ENCODE measurements at regions not wholly inside any gene's neighbourhood (a gene's known extent, or its start where the extent isn't known, plus 50 kb on each side); places are given as distances from the start of the nearest gene placed in this dataset.

- Histone ChIP-seq H3K27ac (ENCODE audit: low read depth in 2 of 2, low read length in 2 of 2) (no peak overlapping the region), H3K4me3 (ENCODE audit: low read length in 3 of 3) (no peak overlapping the region), H3K36me3 (ENCODE audit: control insufficient read depth in 2 of 3, insufficient read depth in 3 of 3, low read length in 3 of 3) (no peaks in the 10 kb centered on the region), H3K27me3 (ENCODE audit: control insufficient read depth, insufficient read depth, low read length) (no peaks in the 10 kb centered on the region), H3K9ac (ENCODE audit: low read length in 3 of 3) (no peak overlapping the region), H3K4me1 (ENCODE audit: control insufficient read depth in 2 of 3, insufficient read depth in 2 of 3, low read depth in 1 of 3, low read length in 3 of 3) (no peaks in the 10 kb centered on the region), H3K9me3 (ENCODE audit: control insufficient read depth in 2 of 3, insufficient read depth in 1 of 3, low read length in 3 of 3) (no peaks in the 10 kb centered on the region)
- DNase-seq (no peak), FAIRE-seq (no peak)
- intact Hi-C loops (cut with DNase I): no loop called here
- no peak for TF ChIP-seq CTCF (IDR thresholded peaks at IDR 0.05; ENCODE audit: borderline replicate concordance, extremely low read depth, insufficient read depth)
Measured at GRCh38 chr9:86756576-86757381, 190.5 kb downstream of the GAS1 start.

GRCh38 chr9:86755561-86755941 is 191.8 kb downstream of the GAS1 start:
- Histone ChIP-seq H3K4me3 (ENCODE audit: low read length in 3 of 3) (no peak overlapping the region), H3K36me3 (ENCODE audit: control insufficient read depth in 2 of 3, insufficient read depth in 3 of 3, low read length in 3 of 3) (no peaks in the 10 kb centered on the region), H3K9me3 (ENCODE audit: control insufficient read depth in 2 of 3, insufficient read depth in 1 of 3, low read length in 3 of 3) (no peaks in the 10 kb centered on the region), H3K9ac (ENCODE audit: low read length in 3 of 3) (no peak overlapping the region), H3K4me1 (ENCODE audit: control insufficient read depth in 2 of 3, insufficient read depth in 2 of 3, low read depth in 1 of 3, low read length in 3 of 3) (no peaks in the 10 kb centered on the region), H3K27ac (ENCODE audit: low read depth in 2 of 2, low read length in 2 of 2) (no peak overlapping the region), H3K27me3 (ENCODE audit: control insufficient read depth, insufficient read depth, low read length) (no peaks in the 10 kb centered on the region)
- DNase-seq (no peak), FAIRE-seq (no peak)
- no peak for TF ChIP-seq CTCF (IDR thresholded peaks at IDR 0.05; ENCODE audit: borderline replicate concordance, extremely low read depth, insufficient read depth)
- intact Hi-C loops (cut with DNase I): no loop called here

- no peak for FAIRE-seq
- intact Hi-C loops (cut with DNase I): no loop called here
- TF ChIP-seq CTCF (IDR thresholded peaks at IDR 0.05; ENCODE audit: borderline replicate concordance, extremely low read depth, insufficient read depth): no peak
Measured at GRCh38 chr9:86754581-86755560, 192.4 kb downstream of the GAS1 start.

More at GRCh38 chr9:86754581-86755560, 192.4 kb downstream of the GAS1 start:
- Histone ChIP-seq H3K36me3 (ENCODE audit: control insufficient read depth in 2 of 3, insufficient read depth in 3 of 3, low read length in 3 of 3) (no peaks in the 10 kb centered on the region), H3K27ac (ENCODE audit: low read depth in 2 of 2, low read length in 2 of 2) (no peak overlapping the region), H3K4me3 (ENCODE audit: low read length in 3 of 3) (no peak overlapping the region), H3K27me3 (ENCODE audit: control insufficient read depth, insufficient read depth, low read length) (no peaks in the 10 kb centered on the region), H3K9ac (ENCODE audit: low read length in 3 of 3) (no peak overlapping the region), H3K4me1 (ENCODE audit: control insufficient read depth in 2 of 3, insufficient read depth in 2 of 3, low read depth in 1 of 3, low read length in 3 of 3) (no peaks in the 10 kb centered on the region), H3K9me3 (ENCODE audit: control insufficient read depth in 2 of 3, insufficient read depth in 1 of 3, low read length in 3 of 3) (no peaks in the 10 kb centered on the region)
- no peak for DNase-seq
